Subcutaneous abdominal adipose tissue (tissue), 5 donors: ENCODE measurements at regions not wholly inside any gene's neighbourhood (a gene's known extent, or its start where the extent isn't known, plus 50 kb on each side); places are given as distances from the start of the nearest gene placed in this dataset.

Experiments
- H3K27ac ChIP-seq: one replicate; pipeline ENCODE4 v1.7.0; 2013; ENCODE audit warnings: low read depth, mild to moderate bottlenecking, inconsistent platforms, low read length, moderate library complexity
- H3K27me3 ChIP-seq, 5 donors: one replicate each; pipeline ENCODE4 v1.7.0; 2013; ENCODE audit warnings: low read length in 5 of 5, inconsistent platforms in 1 of 5; ENCODE audit not compliant: control insufficient read depth in 5 of 5, insufficient read depth in 4 of 5
- H3K36me3 ChIP-seq, 5 donors: one replicate each; pipeline ENCODE4 v1.7.0; 2013; ENCODE audit warnings: low read length in 5 of 5; ENCODE audit not compliant: control insufficient read depth in 5 of 5, insufficient read depth in 5 of 5
- H3K4me1 ChIP-seq, 5 donors: one replicate each; pipeline ENCODE4 v1.7.0; 2013; ENCODE audit warnings: low read length in 5 of 5, mild to moderate bottlenecking in 3 of 5, moderate library complexity in 1 of 5; ENCODE audit not compliant: control insufficient read depth in 5 of 5, insufficient read depth in 5 of 5
- H3K4me3 ChIP-seq, 5 donors: one replicate each; pipeline ENCODE4 v1.7.0; 2013; ENCODE audit warnings: low read length in 5 of 5, low read depth in 1 of 5
- H3K9ac ChIP-seq, 5 donors: one replicate each; pipeline ENCODE4 v1.7.0; 2013; ENCODE audit warnings: low read length in 5 of 5, mild to moderate bottlenecking in 4 of 5, moderate library complexity in 3 of 5
- H3K9me3 ChIP-seq, 5 donors: one replicate each; pipeline ENCODE4 v1.7.0; 2013; ENCODE audit warnings: low read length in 5 of 5; ENCODE audit not compliant: control insufficient read depth in 5 of 5
- donor health status: healthy.
- donor health status: healthy.
- donor health status: healthy.
- donor health status: healthy.
- donor health status: healthy.

GRCh38 chr1:106972074-106972473 is 84.4 kb upstream of the PRMT6 start:
- Histone ChIP-seq H3K36me3 (no peaks in the 10 kb centered on the region), H3K27ac (no peak overlapping the region), H3K4me3 (no peak overlapping the region), H3K9ac (no peak overlapping the region), H3K27me3 (no peaks in the 10 kb centered on the region), H3K9me3 (peaks cover 0 to 3% (median 0%) of the 10 kb centered on the region in 5 donors), H3K4me1 (no peaks in the 10 kb centered on the region)

GRCh38 chr1:106975944-106976343 is 80.5 kb upstream of the PRMT6 start:
- peaks cover 0 to 3% (median 0%) of the 10 kb centered on the region in 5 donors for H3K4me1 ChIP-seq
- H3K9ac ChIP-seq, result no peak overlapping the region
- H3K27me3 ChIP-seq, result no peaks in the 10 kb centered on the region
- no peaks in the 10 kb centered on the region for H3K36me3 ChIP-seq
- no peak overlapping the region for H3K4me3 ChIP-seq
- no peak overlapping the region for H3K27ac ChIP-seq
- H3K9me3 ChIP-seq, result peaks cover 0 to 3% (median 0%) of the 10 kb centered on the region in 5 donors

- Histone ChIP-seq H3K36me3 (no peaks in the 10 kb centered on the region), H3K4me3 (no peak overlapping the region), H3K9ac (no peak overlapping the region), H3K27me3 (no peaks in the 10 kb centered on the region), H3K4me1 (peaks cover 0 to 3% (median 0%) of the 10 kb centered on the region in 5 donors), H3K9me3 (peaks cover 0 to 3% (median 0%) of the 10 kb centered on the region in 5 donors), H3K27ac (no peak overlapping the region)
These were observed 77.8 kb upstream of the PRMT6 start for GRCh38 chr1:106978477-106979322.

- H3K36me3 ChIP-seq, result no peaks in the 10 kb centered on the region
- H3K27me3 ChIP-seq, result no peaks in the 10 kb centered on the region
- H3K9ac ChIP-seq, result no peak overlapping the region
- H3K4me3 ChIP-seq, result no peak overlapping the region
- H3K27ac ChIP-seq, result no peak overlapping the region
- peaks cover 0 to 3% (median 0%) of the 10 kb centered on the region in 5 donors for H3K9me3 ChIP-seq
- H3K4me1 ChIP-seq, result peaks cover 0 to 3% (median 0%) of the 10 kb centered on the region in 5 donors
These were observed 77.1 kb upstream of the PRMT6 start for GRCh38 chr1:106979371-106979770.

- Histone ChIP-seq H3K9me3 (peaks cover 0 to 3% (median 0%) of the 10 kb centered on the region in 5 donors), H3K9ac (no peak overlapping the region), H3K36me3 (no peaks in the 10 kb centered on the region), H3K4me3 (no peak overlapping the region), H3K27ac (no peak overlapping the region), H3K4me1 (peaks cover 0 to 3% (median 0%) of the 10 kb centered on the region in 5 donors), H3K27me3 (no peaks in the 10 kb centered on the region)
These were observed 76.4 kb upstream of the PRMT6 start for GRCh38 chr1:106980121-106980520.

- no peaks in the 10 kb centered on the region for H3K4me1 ChIP-seq
- H3K36me3 ChIP-seq, result no peaks in the 10 kb centered on the region
- no peak overlapping the region for H3K9ac ChIP-seq
- H3K4me3 ChIP-seq, result no peak overlapping the region
- no peaks in the 10 kb centered on the region for H3K9me3 ChIP-seq
- no peaks in the 10 kb centered on the region for H3K27me3 ChIP-seq
- no peak overlapping the region for H3K27ac ChIP-seq
These were observed 71.7 kb upstream of the PRMT6 start for GRCh38 chr1:106984801-106985200.

GRCh38 chr1:106986603-106987002 is 69.9 kb upstream of the PRMT6 start:
- H3K4me1 ChIP-seq, result no peaks in the 10 kb centered on the region
- H3K27ac ChIP-seq, result no peak overlapping the region
- H3K36me3 ChIP-seq, result no peaks in the 10 kb centered on the region
- no peak overlapping the region for H3K4me3 ChIP-seq
- H3K9ac ChIP-seq, result no peak overlapping the region
- no peaks in the 10 kb centered on the region for H3K27me3 ChIP-seq
- H3K9me3 ChIP-seq, result no peaks in the 10 kb centered on the region

GRCh38 chr1:106995970-106996369 is 60.5 kb upstream of the PRMT6 start:
- no peak overlapping the region for H3K9ac ChIP-seq
- no peaks in the 10 kb centered on the region for H3K27me3 ChIP-seq

GRCh38 chr1:106998431-106999002 is 58.0 kb upstream of the PRMT6 start:
- H3K9me3 ChIP-seq, result peaks cover 0 to 4% (median 0%) of the 10 kb centered on the region in 5 donors
- H3K9ac ChIP-seq, result no peak overlapping the region
- no peak overlapping the region for H3K4me3 ChIP-seq
- H3K27ac ChIP-seq, result no peak overlapping the region
- no peaks in the 10 kb centered on the region for H3K4me1 ChIP-seq
- no peaks in the 10 kb centered on the region for H3K27me3 ChIP-seq
- H3K36me3 ChIP-seq, result no peaks in the 10 kb centered on the region

More at GRCh38 chr1:106995970-106996369, 60.5 kb upstream of the PRMT6 start:
- Histone ChIP-seq H3K4me1 (no peaks in the 10 kb centered on the region), H3K27ac (no peak overlapping the region), H3K36me3 (no peaks in the 10 kb centered on the region), H3K4me3 (no peak overlapping the region), H3K9me3 (peaks cover 0 to 4% (median 0%) of the 10 kb centered on the region in 5 donors)

- Histone ChIP-seq H3K9ac (no peak overlapping the region), H3K4me3 (no peak overlapping the region), H3K27ac (no peak overlapping the region), H3K36me3 (no peaks in the 10 kb centered on the region), H3K27me3 (no peaks in the 10 kb centered on the region), H3K9me3 (peaks cover 0 to 2% (median 0%) of the 10 kb centered on the region in 5 donors), H3K4me1 (no peaks in the 10 kb centered on the region)
These were observed 55.6 kb upstream of the PRMT6 start for GRCh38 chr1:107000902-107001301.
